SH-SY5Y (cell line): ENCODE measurements at regions not wholly inside any gene's neighbourhood (a gene's known extent, or its start where the extent isn't known, plus 50 kb on each side); places are given as distances from the start of the nearest gene placed in this dataset.

Experiments
- GATA2 ChIP-seq: IDR thresholded peaks from 2 replicates; pipeline ENCODE4 v1.6.1; 2011; ENCODE audit warnings: mild to moderate bottlenecking, low read depth, low read length
- GATA3 ChIP-seq: IDR thresholded peaks from 2 replicates; pipeline ENCODE4 v1.6.1; 2011; ENCODE audit warnings: low read depth, mild to moderate bottlenecking, low read length, moderate library complexity

DNA sequence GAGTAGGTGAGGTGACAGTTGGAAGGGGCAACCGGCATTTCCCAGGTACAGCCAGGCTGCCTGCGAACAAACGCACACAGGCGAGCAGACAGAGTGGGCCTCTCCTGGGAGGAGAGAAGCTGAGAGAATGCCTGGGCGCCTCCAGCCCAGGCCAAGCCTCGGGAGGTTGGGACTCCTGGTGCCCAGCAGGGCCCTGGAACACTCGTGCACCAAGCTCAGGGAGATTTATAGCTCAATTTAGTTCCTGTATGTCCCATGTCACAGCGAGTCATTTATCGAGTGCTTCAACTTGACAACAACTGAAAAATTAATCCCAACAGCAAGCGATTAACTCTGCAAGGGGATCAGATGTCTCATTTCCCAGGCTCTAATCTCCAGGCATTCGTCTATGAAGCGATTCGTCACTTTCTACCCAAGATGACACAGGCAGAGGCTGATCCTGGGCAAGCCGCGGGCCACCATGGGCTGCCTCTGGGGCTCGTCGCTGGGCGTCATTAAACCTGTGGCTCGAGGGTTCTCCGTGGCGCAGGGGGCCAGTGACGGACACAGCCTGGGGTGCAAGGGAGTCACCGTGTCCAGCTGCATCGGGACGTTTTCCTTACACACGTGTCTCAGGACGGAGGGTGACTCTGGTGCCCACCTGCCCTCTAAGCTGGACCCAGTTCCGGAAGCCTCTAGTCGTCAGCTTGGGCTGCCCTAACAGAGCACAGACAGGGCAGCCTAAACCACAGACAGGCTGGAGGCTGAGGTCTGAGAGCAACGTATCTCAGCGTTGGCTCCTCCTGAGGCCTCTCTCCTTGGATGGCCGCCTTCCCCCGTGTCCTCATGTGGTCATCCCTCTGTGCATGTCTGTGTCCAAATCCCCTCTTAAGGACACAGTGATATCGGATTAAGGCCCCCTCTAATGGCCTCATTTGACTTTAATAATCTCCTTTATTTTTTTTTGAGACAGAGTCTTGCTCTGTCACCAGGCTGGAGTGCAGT is 154.1 kb downstream of the CTTN start:
- TF ChIP-seq GATA2 (no peak), GATA3 (no peak)
